Lower leg skin (tissue), 3 donors: ENCODE measurements at regions not wholly inside any gene's neighbourhood (a gene's known extent, or its start where the extent isn't known, plus 50 kb on each side); places are given as distances from the start of the nearest gene placed in this dataset.

ENCODE experiments used
- POLR2A ChIP-seq, 2 donors: fragments of 450-650 bp; IDR thresholded peaks; one replicate each; pipeline ENCODE4 v1.6.1; 2016 to 2017; ENCODE audit warnings: antibody characterized with exemption in 2 of 2, mild to moderate bottlenecking in 1 of 2, moderate library complexity in 1 of 2
- TF ChIP-seq, protein P1 (sequence below), 3 donors: fragments of 450-650 bp; IDR thresholded peaks; one replicate each; pipeline ENCODE4 v1.5.1; 2016; ENCODE audit warnings: antibody characterized with exemption in 3 of 3, mild to moderate bottlenecking in 3 of 3, moderate library complexity in 2 of 3

DNA sequence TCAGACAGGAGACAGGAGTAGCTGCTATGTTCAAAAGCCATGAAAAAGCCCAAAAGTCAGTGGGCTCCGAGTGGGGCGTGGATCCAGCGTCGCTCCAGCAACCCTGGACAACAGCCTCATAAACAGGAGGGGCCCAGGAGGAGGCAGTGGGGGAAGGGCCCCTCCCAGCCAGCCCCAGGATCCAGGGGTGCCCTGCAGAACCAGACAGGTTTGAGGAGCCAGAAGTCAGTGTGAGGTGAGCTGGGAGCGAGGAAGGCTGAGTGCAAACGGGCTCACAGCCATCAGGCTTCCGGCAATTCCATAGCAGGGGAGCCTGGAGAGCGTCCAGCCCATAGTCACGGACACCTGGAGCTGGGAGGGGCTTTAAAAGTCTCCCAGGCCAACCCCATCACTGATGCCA, 217.7 kb downstream of the MN1 start:
- TF ChIP-seq, protein P1, sequence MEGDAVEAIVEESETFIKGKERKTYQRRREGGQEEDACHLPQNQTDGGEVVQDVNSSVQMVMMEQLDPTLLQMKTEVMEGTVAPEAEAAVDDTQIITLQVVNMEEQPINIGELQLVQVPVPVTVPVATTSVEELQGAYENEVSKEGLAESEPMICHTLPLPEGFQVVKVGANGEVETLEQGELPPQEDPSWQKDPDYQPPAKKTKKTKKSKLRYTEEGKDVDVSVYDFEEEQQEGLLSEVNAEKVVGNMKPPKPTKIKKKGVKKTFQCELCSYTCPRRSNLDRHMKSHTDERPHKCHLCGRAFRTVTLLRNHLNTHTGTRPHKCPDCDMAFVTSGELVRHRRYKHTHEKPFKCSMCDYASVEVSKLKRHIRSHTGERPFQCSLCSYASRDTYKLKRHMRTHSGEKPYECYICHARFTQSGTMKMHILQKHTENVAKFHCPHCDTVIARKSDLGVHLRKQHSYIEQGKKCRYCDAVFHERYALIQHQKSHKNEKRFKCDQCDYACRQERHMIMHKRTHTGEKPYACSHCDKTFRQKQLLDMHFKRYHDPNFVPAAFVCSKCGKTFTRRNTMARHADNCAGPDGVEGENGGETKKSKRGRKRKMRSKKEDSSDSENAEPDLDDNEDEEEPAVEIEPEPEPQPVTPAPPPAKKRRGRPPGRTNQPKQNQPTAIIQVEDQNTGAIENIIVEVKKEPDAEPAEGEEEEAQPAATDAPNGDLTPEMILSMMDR (IDR thresholded peaks at IDR 0.05) = no peak
- no peak for TF ChIP-seq POLR2A (IDR thresholded peaks at IDR 0.05)
